OCI-LY3 (cell line): ENCODE measurements at regions not wholly inside any gene's neighbourhood (a gene's known extent, or its start where the extent isn't known, plus 50 kb on each side); places are given as distances from the start of the nearest gene placed in this dataset.
"Not testable (repeated sequence)": the region's sequence is repeated elsewhere in the genome, so short reads cannot be mapped to it uniquely, and the experiment has no call there.

Experiments used
- H2AFZ ChIP-seq: fragments of 200-600, 300-600 bp; shearing (Covaris generic); 2 replicates; pipeline ENCODE4 v1.6.0; 2014; ENCODE audit warnings: antibody characterized with exemption, low read depth, low read length
- H3K27ac ChIP-seq: fragments of 200-600, 300-600 bp; sonication (generic); 2 replicates; pipeline ENCODE4 v1.5.1; 2014; ENCODE audit warnings: mild to moderate bottlenecking, low read length, moderate library complexity, mixed read lengths
- H3K27me3 ChIP-seq: fragments of 200-600, 300-600 bp; sonication (generic); 2 replicates; pipeline ENCODE4 v1.6.1; 2014; ENCODE audit warnings: low read depth, low read length, mixed read lengths
- H3K36me3 ChIP-seq: fragments of 200-600, 300-600 bp; sonication (generic); replicated peaks from 2 replicates; pipeline ENCODE3; 2014; ENCODE audit warnings: low read depth, low read length, mixed read lengths
- H3K4me1 ChIP-seq: fragments of 300-600, 200-600 bp; sonication (generic); 2 replicates; pipeline ENCODE4 v1.6.1; 2014; ENCODE audit warnings: low read length, mixed read lengths
- H3K4me2 ChIP-seq: fragments of 200-600, 300-600 bp; sonication (generic); 2 replicates; pipeline ENCODE4 v1.6.1; 2014; ENCODE audit warnings: low read length, mixed read lengths
- H3K4me3 ChIP-seq: fragments of 300-600, 200-600 bp; sonication (generic); 2 replicates; pipeline ENCODE4 v1.5.1; 2014; ENCODE audit warnings: antibody characterized with exemption, mild to moderate bottlenecking, low read length, moderate library complexity
- H3K79me2 ChIP-seq: fragments of 300-600, 200-600 bp; shearing (Covaris generic); 2 replicates; pipeline ENCODE4 v1.6.1; 2014; ENCODE audit warnings: mild to moderate bottlenecking, low read length, mixed read lengths
- H3K9ac ChIP-seq: fragments of 300-600, 200-600 bp; shearing (Covaris generic); 2 replicates; pipeline ENCODE4 v1.6.0; 2014; ENCODE audit warnings: mild to moderate bottlenecking, low read length, moderate library complexity
- H3K9me3 ChIP-seq: fragments of 200-600, 300-600 bp; shearing (Covaris generic); 2 replicates; pipeline ENCODE4 v1.6.1; 2014; ENCODE audit warnings: low read length, mixed read lengths; ENCODE audit not compliant: insufficient read depth
- H4K20me1 ChIP-seq: fragments of 200-600, 300-600 bp; sonication (generic); 2 replicates; pipeline ENCODE4 v1.6.1; 2016; ENCODE audit warnings: low read length, mixed read lengths; ENCODE audit not compliant: insufficient read depth
- CTCF ChIP-seq: fragments of 200-600, 300-600 bp; sonication (generic); IDR thresholded peaks from 2 replicates; pipeline ENCODE4 v1.5.1; 2014; ENCODE audit warnings: antibody characterized with exemption, low read length, low read depth
- EZH2phosphoT487 ChIP-seq: fragments of 200-600 bp; shearing (Covaris generic); IDR thresholded peaks from 2 replicates; pipeline ENCODE4 v1.6.1; 2018; ENCODE audit warnings: antibody characterized with exemption, mixed run types, low read depth

DNA sequence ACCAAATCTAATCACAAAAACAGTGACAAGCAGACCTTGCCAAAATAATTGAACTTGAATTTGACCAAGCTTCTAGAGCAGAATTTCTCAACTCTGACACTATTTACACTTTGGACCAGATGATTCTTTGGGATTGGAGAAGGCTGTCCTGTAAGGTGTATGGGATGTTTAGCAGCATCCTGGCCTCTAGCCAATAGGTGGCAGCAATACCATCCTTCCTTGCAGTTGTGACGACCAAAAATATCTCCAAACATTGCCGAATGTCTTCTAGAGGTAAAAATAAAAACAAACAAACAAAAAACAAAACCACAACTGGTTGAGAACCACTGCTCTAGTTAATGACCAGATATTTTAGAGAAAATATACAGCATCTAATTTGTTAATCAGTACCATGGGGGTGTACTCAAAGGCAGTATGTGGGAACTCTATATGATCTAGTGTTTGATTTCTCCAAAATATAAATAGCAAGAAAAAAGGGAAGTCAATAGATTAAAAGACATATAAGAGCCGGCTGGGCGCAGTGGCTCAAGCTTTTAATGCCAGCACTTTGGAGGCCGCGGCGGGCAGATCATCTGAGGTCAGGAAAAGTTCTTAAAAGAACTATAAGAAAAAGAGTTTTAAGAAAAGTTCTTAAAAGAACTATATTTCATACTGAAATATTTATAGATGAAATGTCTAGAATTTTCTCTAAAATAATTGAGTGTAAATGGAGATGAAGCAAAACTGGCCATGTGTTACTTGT lies 60.9 kb upstream of the ZNF527 start:
- no peak overlapping the region for H3K9ac ChIP-seq
- H3K27me3 ChIP-seq: no peaks in the 10 kb centered on the region

GRCh38 chr19:37312531-37313334 lies 58.2 kb upstream of the ZNF527 start:
- H4K20me1 ChIP-seq, H3K4me2 ChIP-seq, H3K4me3 ChIP-seq, H3K79me2 ChIP-seq, H3K9me3 ChIP-seq, H3K36me3 ChIP-seq, H3K4me1 ChIP-seq, H3K27ac ChIP-seq, H3K27me3 ChIP-seq, H2AFZ ChIP-seq, H3K9ac ChIP-seq: not testable (repeated sequence)

More for the DNA sequence above, 60.9 kb upstream of the ZNF527 start:
- no peaks in the 10 kb centered on the region for H3K36me3 ChIP-seq
- no peaks in the 10 kb centered on the region for H4K20me1 ChIP-seq
- H3K4me2 ChIP-seq: peak overlapping the region; percentile 52
- no peaks in the 10 kb centered on the region for H3K79me2 ChIP-seq
- no peak overlapping the region for H3K27ac ChIP-seq
- no peaks in the 10 kb centered on the region for H3K4me1 ChIP-seq
- H2AFZ ChIP-seq: peak overlapping the region; percentile 91; the same call in 1 of the 2 replicates
- peaks cover 11% of the 10 kb centered on the region for H3K9me3 ChIP-seq
- peak; percentile 73 for TF ChIP-seq CTCF
- no peak for TF ChIP-seq EZH2phosphoT487
- no peak overlapping the region for H3K4me3 ChIP-seq

- Histone ChIP-seq H3K4me2 (no peak overlapping the region), H4K20me1 (no peaks in the 10 kb centered on the region), H3K27me3 (no peaks in the 10 kb centered on the region), H3K9ac (no peak overlapping the region), H3K27ac (no peak overlapping the region), H2AFZ (no peak overlapping the region), H3K79me2 (peaks cover 5% of the 10 kb centered on the region), H3K9me3 (0 out of 2 replicates have a peak, but pooled peaks cover 5% of the 10 kb centered on the region), H3K4me1 (no peaks in the 10 kb centered on the region), H3K36me3 (no peaks in the 10 kb centered on the region), H3K4me3 (no peak overlapping the region)
- TF ChIP-seq CTCF (no peak), EZH2phosphoT487 (no peak)
These were observed 57.6 kb upstream of the ZNF527 start for GRCh38 chr19:37313335-37313627.

- no peaks in the 10 kb centered on the region for H4K20me1 ChIP-seq
- H3K4me1 ChIP-seq: 0 out of 2 replicates have a peak, but pooled peaks cover 2% of the 10 kb centered on the region
- peaks cover 27% of the 10 kb centered on the region for H3K36me3 ChIP-seq
- no peaks in the 10 kb centered on the region for H3K27me3 ChIP-seq
- TF ChIP-seq EZH2phosphoT487 (no peak), CTCF (peak; percentile 44)
- H2AFZ ChIP-seq: peak overlapping the region; percentile 94
- peak overlapping the region; percentile 65 for H3K27ac ChIP-seq
- H3K9me3 ChIP-seq: 0 out of 2 replicates have a peak, but pooled peaks cover 5% of the 10 kb centered on the region
- peaks cover 48% of the 10 kb centered on the region for H3K79me2 ChIP-seq
- H3K9ac ChIP-seq: peak overlapping the region; percentile 85
- H3K4me3 ChIP-seq: peak overlapping the region; percentile 84
- H3K4me2 ChIP-seq: peak overlapping the region; percentile 69
These were observed 53.3 kb upstream of the ZNF527 start for GRCh38 chr19:37317403-37318209.

DNA sequence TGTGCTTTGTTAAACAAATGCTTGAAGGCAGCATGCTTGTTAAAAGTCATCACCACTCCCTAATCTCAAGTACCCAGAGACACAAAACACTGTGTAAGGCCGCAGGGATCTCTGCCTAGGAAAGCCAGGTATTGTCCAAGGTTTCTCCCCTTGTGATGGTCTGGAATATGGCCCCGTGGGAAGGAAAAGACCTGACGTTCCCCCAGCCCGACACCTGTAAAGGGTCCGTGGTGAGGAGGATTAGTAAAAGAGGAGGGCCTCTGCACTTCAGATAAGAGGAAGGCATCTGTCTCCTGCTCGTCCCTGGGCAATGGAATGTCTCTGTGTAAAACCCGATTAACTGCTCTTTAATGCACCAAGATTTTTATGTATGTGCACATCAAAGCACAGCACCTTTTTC lies 49.9 kb upstream of the ZNF527 start:
- H3K9ac ChIP-seq, H3K27ac ChIP-seq, H3K4me3 ChIP-seq, H3K4me1 ChIP-seq, H3K27me3 ChIP-seq, H3K9me3 ChIP-seq, H4K20me1 ChIP-seq, H3K4me2 ChIP-seq, H2AFZ ChIP-seq: not testable (repeated sequence)
- peaks cover 52% of the 10 kb centered on the region for H3K79me2 ChIP-seq
- H3K36me3 ChIP-seq: peaks cover 29% of the 10 kb centered on the region
